Aorta (tissue), 5 donors: ENCODE measurements at regions not wholly inside any gene's neighbourhood (a gene's known extent, or its start where the extent isn't known, plus 50 kb on each side); places are given as distances from the start of the nearest gene placed in this dataset.
"Not testable (repeated sequence)": the region's sequence is repeated elsewhere in the genome, so short reads cannot be mapped to it uniquely, and the experiment has no call there.

Source experiments
- ATAC-seq: fragments of 200-7000 bp; cut with Tn5 transposase; one replicate; pipeline ENCODE4 v1.9.1; 2022; ENCODE audit warnings: moderate library complexity; ENCODE audit not compliant: low FRiP score
- DNase-seq, 2 donors: peaks; one replicate each; pipeline ENCODE4 v3.0.0-alpha.2; 2020
- H3K27ac ChIP-seq, 2 donors: one replicate each; pipeline ENCODE4 v1.5.1; 2013; ENCODE audit warnings: low read length in 2 of 2, mild to moderate bottlenecking in 2 of 2, moderate library complexity in 2 of 2, control low read depth in 1 of 2, inconsistent platforms in 1 of 2, low read depth in 1 of 2
- H3K27me3 ChIP-seq, 2 donors: one replicate each; pipeline ENCODE4 v1.6.1; 2013; ENCODE audit warnings: control low read depth in 1 of 2, low read length in 1 of 2, mild to moderate bottlenecking in 1 of 2, moderate library complexity in 1 of 2; ENCODE audit not compliant: insufficient read depth in 2 of 2, control insufficient read depth in 1 of 2
- H3K36me3 ChIP-seq, 2 donors: one replicate each; pipeline ENCODE4 v1.6.1; 2013; ENCODE audit warnings: control low read depth in 1 of 2, low read length in 1 of 2, mild to moderate bottlenecking in 1 of 2; ENCODE audit not compliant: insufficient read depth in 2 of 2, control insufficient read depth in 1 of 2
- H3K4me1 ChIP-seq, 2 donors: one replicate each; pipeline ENCODE4 v1.6.1; 2013; ENCODE audit warnings: low read length in 2 of 2, control low read depth in 1 of 2, mild to moderate bottlenecking in 1 of 2, moderate library complexity in 1 of 2; ENCODE audit not compliant: insufficient read depth in 2 of 2, control insufficient read depth in 1 of 2
- H3K4me3 ChIP-seq, 2 donors: one replicate each; pipeline ENCODE4 v1.5.1; 2013; ENCODE audit warnings: low read length in 2 of 2, control low read depth in 1 of 2, mild to moderate bottlenecking in 1 of 2
- H3K9me3 ChIP-seq: one replicate; pipeline ENCODE4 v1.6.1; 2013; ENCODE audit warnings: mild to moderate bottlenecking, low read length; ENCODE audit not compliant: control insufficient read depth
- WGBS, 2 donors: extraction: QIAGEN DNeasy Blood & Tissue Kit; methylation state at CpG; one replicate each; pipeline ENCODE4 v1.1.7; 2013; 5-methylcytosine and 5-hydroxymethylcytosine counted together
- intact Hi-C, 2 donors: fragments of 100-400 bp; cut with DNase I; formaldehyde crosslinking; loops; one replicate each; pipeline versions ENCODE4 v1.14.2 to v1.15.0; 2022
- donor health status: healthy with polysubstance abuse.
- donor health status: Bipolar disorder and iron deficiency.
- donor health status: DM: no; HTN: no; CAD: no.
- donor health status: DM: no; HTN: no; CAD: no.
- donor health status: DM: yes; HTN: yes; CAD: no.

DNA sequence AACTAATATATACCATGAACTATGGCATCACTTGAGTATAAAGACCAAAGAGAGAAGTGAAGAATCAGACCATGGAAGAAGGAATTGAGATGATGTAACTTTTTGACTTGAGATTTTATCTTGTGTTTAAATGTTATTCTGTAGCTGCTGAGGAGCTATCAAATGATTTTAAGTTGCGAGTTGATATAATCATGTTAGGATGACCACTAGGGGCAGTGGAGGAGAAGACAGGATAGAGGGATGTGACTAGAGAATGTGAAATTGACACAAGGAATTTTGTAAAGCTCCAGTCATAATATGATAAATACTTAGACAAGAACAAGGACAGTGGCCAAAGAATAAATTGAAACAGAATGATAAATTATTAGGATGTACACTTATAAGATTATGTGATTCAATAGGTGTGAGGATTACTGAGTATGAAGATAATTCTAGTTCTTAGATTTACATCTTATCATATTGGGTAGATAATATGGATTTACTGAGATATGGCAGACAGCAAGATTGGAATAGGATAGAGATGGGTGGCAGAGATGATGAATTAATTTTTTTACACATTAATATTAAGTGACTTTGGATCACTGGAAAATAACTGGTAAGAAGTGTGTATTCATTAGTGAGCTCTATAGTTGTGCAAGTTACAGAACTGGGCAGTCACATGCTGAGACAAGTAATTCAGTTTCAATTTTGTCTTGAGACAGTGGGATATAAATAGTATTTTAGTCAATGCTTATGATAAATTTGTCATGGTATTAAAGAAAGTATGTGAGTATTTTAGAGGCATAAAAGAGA lies 816.0 kb upstream of the PCDH10 start:
- intact Hi-C loops = no loop called here

DNA sequence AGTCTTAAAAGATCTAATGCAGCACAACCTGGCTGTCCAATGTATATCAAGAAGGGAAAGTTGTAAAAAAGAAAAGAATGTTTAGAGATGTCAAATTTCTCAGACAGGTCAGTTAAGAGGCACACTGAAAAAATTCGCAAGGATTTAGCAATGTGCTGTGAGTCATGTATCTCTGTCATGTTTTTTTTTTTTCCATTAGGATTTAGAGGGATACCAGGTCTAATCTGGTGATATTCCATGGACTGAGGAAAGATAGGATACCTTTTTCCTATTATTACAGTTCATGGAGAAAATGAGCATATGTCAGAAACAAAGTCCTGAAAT lies 815.4 kb upstream of the PCDH10 start:
- ATAC-seq = no peak

More for the DNA sequence above, 816.0 kb upstream of the PCDH10 start:
- Histone ChIP-seq H3K4me1 (no peaks in the 10 kb centered on the region), H3K36me3 (no peaks in the 10 kb centered on the region), H3K9me3 (no peaks in the 10 kb centered on the region), H3K27ac (no peak overlapping the region), H3K4me3 (no peak overlapping the region), H3K27me3 (no peaks in the 10 kb centered on the region)
- no peak for ATAC-seq
- no peak for DNase-seq
- WGBS, 2 donors = 83 to 97% methylated on average over 1 of the region's 1 CpG

DNA sequence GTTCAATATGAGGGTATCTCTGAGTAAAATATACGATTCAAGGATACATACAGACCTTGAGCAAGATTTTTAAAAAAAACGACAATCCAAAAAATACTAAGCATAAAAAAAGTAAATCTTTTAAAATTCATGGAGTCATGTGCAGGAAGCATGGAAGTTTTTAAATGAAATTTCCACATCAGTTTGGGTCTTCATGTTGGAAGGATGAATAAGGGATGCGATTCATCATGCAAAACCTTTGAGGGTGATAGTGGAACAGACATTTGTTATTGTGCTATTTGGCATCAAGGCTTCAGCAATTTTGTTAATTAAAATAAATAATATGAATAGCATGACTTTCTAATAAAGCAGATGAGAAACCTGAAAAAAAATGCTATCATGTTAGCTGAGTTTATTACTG lies 815.0 kb upstream of the PCDH10 start:
- Histone ChIP-seq H3K4me3 (no peak overlapping the region), H3K36me3 (no peaks in the 10 kb centered on the region), H3K4me1 (no peaks in the 10 kb centered on the region), H3K9me3 (no peaks in the 10 kb centered on the region), H3K27me3 (no peaks in the 10 kb centered on the region), H3K27ac (no peak overlapping the region)
- ATAC-seq (no peak), DNase-seq (no peak)
- intact Hi-C loops = no loop called here
- 26 to 40% methylated on average over 3 of the region's 3 CpGs for WGBS, 2 donors

More for the DNA sequence above, 815.4 kb upstream of the PCDH10 start:
- Histone ChIP-seq H3K36me3 (no peaks in the 10 kb centered on the region), H3K4me3 (no peak overlapping the region), H3K27me3 (no peaks in the 10 kb centered on the region), H3K4me1 (no peaks in the 10 kb centered on the region), H3K9me3 (no peaks in the 10 kb centered on the region), H3K27ac (no peak overlapping the region)
- WGBS, 2 donors = 42 to 55% methylated on average over 1 of the region's 1 CpG
- DNase-seq = no peak
- intact Hi-C loops = no loop called here

DNA sequence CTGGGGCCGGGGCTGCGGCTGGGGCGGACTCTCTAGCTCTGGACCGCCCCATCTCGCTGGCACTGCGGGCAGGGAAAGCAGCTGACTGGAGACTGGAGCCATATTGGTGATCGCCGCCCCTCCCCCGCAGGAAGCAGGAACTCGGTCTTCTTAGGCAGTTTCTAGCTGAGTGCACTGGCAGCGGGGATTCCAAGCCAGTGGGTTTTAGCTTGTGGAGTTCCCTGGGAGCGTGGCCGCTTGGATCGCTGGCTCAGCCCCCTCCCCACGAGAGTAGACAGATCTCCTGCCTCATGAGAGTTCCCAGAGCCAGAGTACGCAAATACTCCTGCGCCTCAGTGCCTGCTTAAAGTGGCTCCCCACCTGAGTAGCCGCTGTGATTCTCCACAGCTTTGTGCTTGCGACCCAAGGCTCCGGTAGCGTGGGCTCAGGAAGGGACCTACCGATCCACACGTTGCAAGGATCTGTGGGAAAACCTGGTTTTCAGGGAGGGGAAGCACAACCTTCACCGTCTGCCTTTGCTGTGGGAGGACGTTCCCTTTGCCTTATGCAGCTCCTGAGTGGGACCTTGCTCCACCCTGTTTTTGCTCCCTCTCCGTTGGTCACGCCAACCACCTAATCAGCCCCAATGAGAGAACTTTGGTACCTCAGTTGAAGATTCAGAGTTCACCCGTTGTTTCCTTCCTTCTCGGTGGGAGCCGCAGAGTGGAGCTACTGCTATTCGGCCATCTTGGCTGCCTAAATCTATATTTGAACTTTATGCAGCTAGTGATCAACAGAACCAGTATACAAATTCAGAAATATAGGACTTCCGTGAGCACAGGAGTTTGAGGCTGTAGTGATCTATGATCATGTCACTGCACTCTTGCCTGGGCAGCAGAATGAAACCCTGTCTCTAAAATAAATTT lies 803.9 kb upstream of the PCDH10 start:
- DNase-seq (peak in 1 of 2 donors; percentile 36), ATAC-seq (no peak)
- no peak overlapping the region for H3K27ac ChIP-seq
- WGBS, 2 donors = 94 to 95% methylated on average over 32 of the region's 32 CpGs
- H3K4me1 ChIP-seq = no peaks in the 10 kb centered on the region
- no peaks in the 10 kb centered on the region for H3K27me3 ChIP-seq
- no peaks in the 10 kb centered on the region for H3K36me3 ChIP-seq
- intact Hi-C loops = no loop called here
- H3K4me3 ChIP-seq = no peak overlapping the region
- peaks cover 1% of the 10 kb centered on the region for H3K9me3 ChIP-seq

DNA sequence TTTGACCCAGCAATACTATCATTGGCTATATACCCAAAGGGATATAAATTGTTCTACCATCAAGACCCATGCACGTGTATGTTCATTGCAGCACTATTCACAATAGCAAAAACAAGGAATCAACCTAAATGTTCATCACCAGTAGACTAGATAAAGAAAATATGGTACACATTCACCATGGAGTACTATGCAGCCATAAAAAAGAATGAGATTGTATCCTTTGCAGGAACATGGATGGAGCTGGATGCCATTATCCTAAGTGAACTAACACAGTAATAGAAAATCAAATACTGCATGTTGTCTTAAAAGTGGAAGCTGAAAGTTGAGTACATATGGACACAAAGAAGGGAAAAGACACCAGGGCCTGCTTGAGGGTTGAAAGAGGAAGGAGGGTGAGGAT lies 803.1 kb upstream of the PCDH10 start:
- Histone ChIP-seq H3K4me1 (no peaks in the 10 kb centered on the region), H3K9me3 (peaks cover 1% of the 10 kb centered on the region), H3K27ac (no peak overlapping the region), H3K36me3 (no peaks in the 10 kb centered on the region), H3K27me3 (no peaks in the 10 kb centered on the region), H3K4me3 (no peak overlapping the region)
- no peak for ATAC-seq
- 95 to 96% methylated on average over 1 of the region's 1 CpG for WGBS, 2 donors
- DNase-seq = no peak
- intact Hi-C loops = no loop called here

DNA sequence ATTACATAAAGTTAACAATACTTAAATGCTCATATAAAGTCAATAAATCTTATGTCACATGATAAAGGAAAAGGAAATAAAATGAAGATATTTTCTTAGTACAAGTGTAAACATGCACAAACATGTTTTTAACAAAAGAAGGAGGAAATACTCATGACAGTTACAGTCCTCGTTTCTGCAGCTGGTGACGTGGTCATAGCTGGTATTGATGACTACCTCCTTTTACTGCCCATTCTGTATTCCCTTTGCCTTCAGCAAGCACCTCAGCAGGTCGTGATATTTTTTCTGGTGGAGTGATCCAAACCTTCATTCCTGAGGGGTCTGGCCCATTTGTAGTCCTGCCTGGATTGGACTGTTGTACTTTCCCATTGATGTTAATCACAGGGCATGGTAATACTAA lies 797.5 kb upstream of the PCDH10 start:
- DNase-seq, ATAC-seq, intact Hi-C loops, H3K27ac ChIP-seq, H3K27me3 ChIP-seq, H3K4me1 ChIP-seq, H3K36me3 ChIP-seq, H3K4me3 ChIP-seq, H3K9me3 ChIP-seq: not testable (repeated sequence)
- 73 to 77% methylated on average over 3 of the region's 3 CpGs for WGBS, 2 donors

DNA sequence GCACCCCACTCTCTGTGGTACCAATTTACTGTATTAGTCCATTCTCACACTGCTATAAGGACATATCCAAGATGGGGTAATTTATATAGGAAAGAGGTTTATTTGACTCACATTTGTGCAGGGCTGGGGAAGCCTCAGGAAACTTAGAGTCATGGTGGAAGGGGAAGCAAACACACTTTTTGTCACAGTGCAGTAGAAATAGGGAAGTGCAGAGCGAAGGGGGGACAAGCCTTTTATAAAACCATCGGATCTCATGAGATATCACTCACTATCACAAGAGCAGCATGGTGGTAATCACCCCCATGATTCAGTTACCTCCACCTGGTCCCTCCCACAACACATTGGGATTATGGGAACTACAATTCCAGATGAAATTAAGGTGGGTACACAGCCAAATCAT lies 766.9 kb upstream of the PCDH10 start:
- Histone ChIP-seq H3K36me3 (no peaks in the 10 kb centered on the region), H3K27ac (no peak overlapping the region), H3K4me3 (no peak overlapping the region), H3K9me3 (peaks cover 3% of the 10 kb centered on the region), H3K27me3 (peaks cover 0 to 1% of the 10 kb centered on the region in 2 donors), H3K4me1 (no peaks in the 10 kb centered on the region)
- DNase-seq (no peak), ATAC-seq (no peak)
- intact Hi-C loops = no loop called here
- 81 to 87% methylated on average over 2 of the region's 2 CpGs for WGBS, 2 donors

DNA sequence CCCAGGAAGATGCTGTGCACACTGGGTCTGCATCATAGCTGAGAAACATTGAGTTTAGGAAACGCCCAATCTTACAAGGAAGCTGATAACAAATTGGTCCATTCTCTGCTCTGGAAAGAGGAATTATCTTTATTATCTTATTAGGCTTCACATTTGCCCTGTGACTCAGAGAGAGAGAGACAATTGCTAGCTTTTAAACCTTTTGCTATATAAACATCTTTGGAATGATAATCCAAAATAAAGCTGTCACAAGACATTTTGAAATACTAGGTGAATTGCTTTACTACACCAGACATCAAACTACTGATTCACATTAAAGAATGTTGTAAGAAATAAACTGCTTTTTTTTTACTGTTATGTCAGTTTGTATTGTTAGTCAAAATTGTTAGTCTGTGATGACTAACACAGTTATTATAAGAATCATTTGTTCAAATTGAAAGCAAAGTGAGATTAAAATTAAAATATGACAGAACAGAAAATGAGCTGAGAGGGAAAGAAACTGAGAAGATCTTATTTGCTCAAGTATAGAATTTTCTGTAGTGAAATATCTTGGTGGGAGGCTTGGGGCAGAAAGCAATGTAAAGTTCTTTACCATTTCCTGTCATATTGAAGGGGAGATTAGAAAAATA lies 765.4 kb upstream of the PCDH10 start:
- DNase-seq (no peak), ATAC-seq (no peak)
- no peaks in the 10 kb centered on the region for H3K36me3 ChIP-seq
- H3K4me3 ChIP-seq = no peak overlapping the region
- no peaks in the 10 kb centered on the region for H3K4me1 ChIP-seq
- WGBS, 2 donors = 41 to 56% methylated on average over 1 of the region's 1 CpG
- peaks cover 0 to 1% of the 10 kb centered on the region in 2 donors for H3K27me3 ChIP-seq
- intact Hi-C loops = no loop called here
- peaks cover 3% of the 10 kb centered on the region for H3K9me3 ChIP-seq
- no peak overlapping the region for H3K27ac ChIP-seq
